DMS153 treated with DMSO at 0.1 percent for 48 hours (cell line): ENCODE measurements at regions not wholly inside any gene's neighbourhood (a gene's known extent, or its start where the extent isn't known, plus 50 kb on each side); places are given as distances from the start of the nearest gene placed in this dataset.

ENCODE experiments used
- DNase-seq: peaks from one replicate; lab custom pipeline; 2025; ENCODE audit not compliant: unreplicated experiment; lab: John Stamatoyannopoulos, UW

GRCh38 chr7:46741938-46742540 lies 821.0 kb upstream of the IGFBP3 start:
- DNase-seq: no peak

GRCh38 chr7:46741181-46741580 lies 820.1 kb upstream of the IGFBP3 start:
- no peak for DNase-seq

GRCh38 chr7:46739518-46740234 lies 818.6 kb upstream of the IGFBP3 start:
- no peak for DNase-seq

- DNase-seq: no peak
These were observed 817.7 kb upstream of the IGFBP3 start for GRCh38 chr7:46738796-46739195.

- DNase-seq: no peak
These were observed 817.1 kb upstream of the IGFBP3 start for GRCh38 chr7:46738165-46738564.

GRCh38 chr7:46725838-46726237 lies 804.8 kb upstream of the IGFBP3 start:
- no peak for DNase-seq

GRCh38 chr7:46725136-46725535 lies 804.1 kb upstream of the IGFBP3 start:
- no peak for DNase-seq

- no peak for DNase-seq
These were observed 802.7 kb upstream of the IGFBP3 start for GRCh38 chr7:46723742-46724141.

- no peak for DNase-seq
These were observed 801.9 kb upstream of the IGFBP3 start for GRCh38 chr7:46723003-46723402.

GRCh38 chr7:46720761-46721160 lies 799.7 kb upstream of the IGFBP3 start:
- DNase-seq: no peak

- no peak for DNase-seq
These were observed 798.5 kb upstream of the IGFBP3 start for GRCh38 chr7:46719616-46720015.

GRCh38 chr7:46716926-46717325 lies 795.9 kb upstream of the IGFBP3 start:
- no peak for DNase-seq

GRCh38 chr7:46715579-46715978 lies 794.5 kb upstream of the IGFBP3 start:
- DNase-seq: no peak

GRCh38 chr7:46714904-46715303 lies 793.8 kb upstream of the IGFBP3 start:
- DNase-seq: no peak

GRCh38 chr7:46713868-46714596 lies 793.0 kb upstream of the IGFBP3 start:
- no peak for DNase-seq

GRCh38 chr7:46710927-46711326 lies 789.9 kb upstream of the IGFBP3 start:
- DNase-seq: no peak

GRCh38 chr7:46707973-46708372 lies 786.9 kb upstream of the IGFBP3 start:
- no peak for DNase-seq

- DNase-seq: no peak
These were observed 784.5 kb upstream of the IGFBP3 start for GRCh38 chr7:46705386-46706255.

GRCh38 chr7:46696741-46697140 lies 775.7 kb upstream of the IGFBP3 start:
- DNase-seq: no peak

GRCh38 chr7:46695051-46695708 lies 774.1 kb upstream of the IGFBP3 start:
- DNase-seq: no peak

GRCh38 chr7:46694058-46694457 lies 773.0 kb upstream of the IGFBP3 start:
- DNase-seq: no peak
